ENCODE measurements at regions not wholly inside any gene's neighbourhood (a gene's known extent, or its start where the extent isn't known, plus 50 kb on each side); places are given as distances from the start of the nearest gene placed in this dataset.

DNA sequence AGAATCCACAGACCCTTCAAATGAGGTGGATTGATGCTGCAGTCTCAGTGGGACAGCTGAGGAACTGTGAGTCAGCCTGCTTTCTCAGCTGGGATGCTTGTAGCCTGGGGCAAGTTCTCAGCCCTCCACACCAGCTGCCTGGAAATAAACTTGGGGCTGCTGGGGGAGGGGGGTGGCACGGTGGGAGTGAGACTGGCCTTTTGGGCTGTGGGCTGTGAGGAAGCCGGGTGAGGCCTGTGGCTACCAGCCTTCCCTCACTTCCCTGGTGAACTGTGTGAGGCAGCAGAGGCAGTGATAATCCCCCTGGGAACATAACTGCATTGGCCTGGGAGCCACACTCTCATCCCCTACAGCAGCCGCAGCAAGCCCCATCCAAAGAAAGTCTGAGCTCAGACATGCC is 114.5 kb upstream of the GUCY1A1 start:
- no TSS peak for BruUV-seq (replicated peaks)
- POLR2A ChIA-PET (ENCODE audit: unreplicated experiment) = no interaction called here

DNA sequence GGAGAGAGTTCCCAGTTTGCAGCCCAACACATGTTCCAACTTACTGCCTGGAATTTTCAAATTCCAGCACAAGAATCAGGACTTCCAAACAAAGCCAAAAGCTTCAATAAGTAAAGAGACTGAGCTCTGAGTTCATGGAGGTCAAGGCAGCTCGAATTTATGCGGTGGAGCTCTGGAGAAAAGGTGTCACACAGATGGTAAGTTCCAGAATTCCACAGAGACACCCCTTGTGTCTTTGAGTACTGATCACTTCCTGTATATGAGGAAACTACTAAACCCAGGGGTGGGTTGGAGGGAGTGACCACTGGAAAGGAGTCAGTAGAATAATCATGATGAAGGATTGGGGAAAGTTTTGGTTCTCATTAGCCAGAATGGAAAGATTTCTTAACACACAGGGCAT is 118.5 kb upstream of the GUCY1A1 start:
- H3K27ac ChIP-seq = no peak overlapping the region
- H4K20me1 ChIP-seq (ENCODE audit: insufficient read depth) = no peaks in the 10 kb centered on the region
- H2AFZ ChIP-seq = no peak overlapping the region
- ChIA-PET CTCF (no interaction called here), POLR2A (ENCODE audit: unreplicated experiment) (no interaction called here)
- H3K36me3 ChIP-seq (ENCODE audit: low read depth) = no peaks in the 10 kb centered on the region
- TF ChIP-seq, protein P1, sequence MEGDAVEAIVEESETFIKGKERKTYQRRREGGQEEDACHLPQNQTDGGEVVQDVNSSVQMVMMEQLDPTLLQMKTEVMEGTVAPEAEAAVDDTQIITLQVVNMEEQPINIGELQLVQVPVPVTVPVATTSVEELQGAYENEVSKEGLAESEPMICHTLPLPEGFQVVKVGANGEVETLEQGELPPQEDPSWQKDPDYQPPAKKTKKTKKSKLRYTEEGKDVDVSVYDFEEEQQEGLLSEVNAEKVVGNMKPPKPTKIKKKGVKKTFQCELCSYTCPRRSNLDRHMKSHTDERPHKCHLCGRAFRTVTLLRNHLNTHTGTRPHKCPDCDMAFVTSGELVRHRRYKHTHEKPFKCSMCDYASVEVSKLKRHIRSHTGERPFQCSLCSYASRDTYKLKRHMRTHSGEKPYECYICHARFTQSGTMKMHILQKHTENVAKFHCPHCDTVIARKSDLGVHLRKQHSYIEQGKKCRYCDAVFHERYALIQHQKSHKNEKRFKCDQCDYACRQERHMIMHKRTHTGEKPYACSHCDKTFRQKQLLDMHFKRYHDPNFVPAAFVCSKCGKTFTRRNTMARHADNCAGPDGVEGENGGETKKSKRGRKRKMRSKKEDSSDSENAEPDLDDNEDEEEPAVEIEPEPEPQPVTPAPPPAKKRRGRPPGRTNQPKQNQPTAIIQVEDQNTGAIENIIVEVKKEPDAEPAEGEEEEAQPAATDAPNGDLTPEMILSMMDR (conservative IDR thresholded peaks at IDR 0.05) = no peak
- TF ChIP-seq EZH2 (IDR thresholded peaks at IDR 0.05; ENCODE audit: low read depth) = no peak
- H3K4me3 ChIP-seq = no peak overlapping the region
- no peaks in the 10 kb centered on the region for H3F3A ChIP-seq (ENCODE audit: insufficient read depth, low read depth)
- no peak for DNase-seq
- no peaks in the 10 kb centered on the region for H3K79me2 ChIP-seq (ENCODE audit: low read depth)
- H3K27me3 ChIP-seq (ENCODE audit: insufficient read depth, low read depth) = no peaks in the 10 kb centered on the region
- H3K4me1 ChIP-seq (replicated peaks; ENCODE audit: insufficient read depth) = no peaks in the 10 kb centered on the region
- no peaks in the 10 kb centered on the region for H3K9me2 ChIP-seq (ENCODE audit: insufficient read depth)
- BruUV-seq (replicated peaks) = no TSS peak
- intact Hi-C loops (cut with micrococcal nuclease; ENCODE audit: unreplicated experiment) = no loop called here
- H3K4me2 ChIP-seq = no peak overlapping the region
- H3K9me3 ChIP-seq (ENCODE audit: insufficient read depth, low read depth) = no peaks in the 10 kb centered on the region

More for the DNA sequence above, 114.5 kb upstream of the GUCY1A1 start:
- intact Hi-C loops (cut with micrococcal nuclease; ENCODE audit: unreplicated experiment) = no loop called here
- Histone ChIP-seq H2AFZ (no peak overlapping the region), H3K27me3 (ENCODE audit: insufficient read depth, low read depth) (no peaks in the 10 kb centered on the region), H3K4me2 (no peak overlapping the region), H3K79me2 (ENCODE audit: low read depth) (no peaks in the 10 kb centered on the region), H4K20me1 (ENCODE audit: insufficient read depth) (no peaks in the 10 kb centered on the region), H3K9me3 (ENCODE audit: insufficient read depth, low read depth) (no peaks in the 10 kb centered on the region), H3K9me2 (ENCODE audit: insufficient read depth) (no peaks in the 10 kb centered on the region), H3K4me3 (no peak overlapping the region), H3F3A (ENCODE audit: insufficient read depth, low read depth) (no peaks in the 10 kb centered on the region), H3K4me1 (replicated peaks; ENCODE audit: insufficient read depth) (no peaks in the 10 kb centered on the region), H3K36me3 (ENCODE audit: low read depth) (no peaks in the 10 kb centered on the region), H3K27ac (no peak overlapping the region)
- TF ChIP-seq, protein P1 (conservative IDR thresholded peaks at IDR 0.05) = no peak
- TF ChIP-seq EZH2 (IDR thresholded peaks at IDR 0.05; ENCODE audit: low read depth) = no peak
- no peak for DNase-seq
- CTCF ChIA-PET = no interaction called here

DNA sequence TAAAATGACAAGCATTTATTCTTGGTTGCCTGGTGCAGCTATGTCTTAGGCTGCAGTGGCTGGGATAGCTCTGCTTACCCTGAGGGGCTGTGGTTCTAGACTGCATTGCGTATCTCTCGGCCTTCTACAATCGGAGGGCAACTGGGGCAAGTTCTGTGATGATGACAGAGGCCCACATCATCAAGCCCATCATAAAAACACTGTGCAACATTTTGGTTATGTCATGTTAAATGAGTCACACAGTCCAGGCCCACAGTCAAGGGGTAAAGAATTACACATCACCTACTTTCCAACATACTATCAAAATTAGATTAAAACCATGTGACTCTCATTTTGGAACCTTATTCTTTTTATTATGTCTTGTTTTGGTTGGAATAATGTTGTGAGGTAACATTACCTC is 120.2 kb upstream of the GUCY1A1 start:
- no peak overlapping the region for H3K27ac ChIP-seq
- H3K4me2 ChIP-seq = no peak overlapping the region
- no peak for TF ChIP-seq EZH2 (IDR thresholded peaks at IDR 0.05; ENCODE audit: low read depth)
- TF ChIP-seq, protein P1 (conservative IDR thresholded peaks at IDR 0.05) = no peak
- BruUV-seq (replicated peaks) = no TSS peak
- no peak for DNase-seq
- H3K36me3 ChIP-seq (ENCODE audit: low read depth) = no peaks in the 10 kb centered on the region
- H3K9me3 ChIP-seq (ENCODE audit: insufficient read depth, low read depth) = no peaks in the 10 kb centered on the region
- ChIA-PET CTCF (no interaction called here), POLR2A (ENCODE audit: unreplicated experiment) (no interaction called here)
- no peaks in the 10 kb centered on the region for H3K9me2 ChIP-seq (ENCODE audit: insufficient read depth)
- no peak overlapping the region for H2AFZ ChIP-seq
- no peaks in the 10 kb centered on the region for H3K27me3 ChIP-seq (ENCODE audit: insufficient read depth, low read depth)
- no peaks in the 10 kb centered on the region for H3F3A ChIP-seq (ENCODE audit: insufficient read depth, low read depth)
- H3K4me1 ChIP-seq (replicated peaks; ENCODE audit: insufficient read depth) = no peaks in the 10 kb centered on the region
- intact Hi-C loops (cut with micrococcal nuclease; ENCODE audit: unreplicated experiment) = no loop called here
- no peaks in the 10 kb centered on the region for H3K79me2 ChIP-seq (ENCODE audit: low read depth)
- H3K4me3 ChIP-seq = no peak overlapping the region
- no peaks in the 10 kb centered on the region for H4K20me1 ChIP-seq (ENCODE audit: insufficient read depth)
